Liver (tissue), 8 donors: ENCODE measurements at regions not wholly inside any gene's neighbourhood (a gene's known extent, or its start where the extent isn't known, plus 50 kb on each side); places are given as distances from the start of the nearest gene placed in this dataset.

Experiments
- DNase-seq: peaks from one replicate; pipeline ENCODE4 v3.0.0-alpha.2; 2017; ENCODE audit warnings: low spot score
- H3K27ac ChIP-seq, 2 donors: one replicate each; pipeline ENCODE4 v1.7.0; 2013; ENCODE audit warnings: inconsistent platforms in 2 of 2, low read length in 2 of 2, control low read depth in 1 of 2, low read depth in 1 of 2, mild to moderate bottlenecking in 1 of 2
- H3K27me3 ChIP-seq, 4 donors: one replicate each; pipeline versions ENCODE4 v1.6.1 to v1.7.0; 2013; ENCODE audit warnings: low read length in 3 of 4, inconsistent platforms in 1 of 4, mild to moderate bottlenecking in 1 of 4, moderate library complexity in 1 of 4; ENCODE audit not compliant: control insufficient read depth in 4 of 4, insufficient read depth in 4 of 4
- H3K36me3 ChIP-seq, 4 donors: one replicate each; pipeline versions ENCODE4 v1.6.1 to v1.7.0; 2013; ENCODE audit warnings: low read length in 3 of 4, mild to moderate bottlenecking in 3 of 4, low read depth in 1 of 4, moderate library complexity in 1 of 4; ENCODE audit not compliant: control insufficient read depth in 4 of 4, insufficient read depth in 3 of 4
- H3K4me1 ChIP-seq, 4 donors: one replicate each; pipeline versions ENCODE4 v1.6.1 to v1.7.0; 2013; ENCODE audit warnings: low read length in 3 of 4, mild to moderate bottlenecking in 3 of 4, moderate library complexity in 1 of 4; ENCODE audit not compliant: control insufficient read depth in 4 of 4, insufficient read depth in 4 of 4
- H3K4me3 ChIP-seq, 3 donors: one replicate each; pipeline versions ENCODE4 v1.6.1 to v1.7.0; 2013; ENCODE audit warnings: low read length in 3 of 3, control low read depth in 1 of 3, low read depth in 1 of 3, mild to moderate bottlenecking in 1 of 3
- H3K9ac ChIP-seq, 2 donors: one replicate each; pipeline ENCODE4 v1.7.0; 2013; ENCODE audit warnings: low read length in 2 of 2, mild to moderate bottlenecking in 2 of 2, moderate library complexity in 2 of 2, control low read depth in 1 of 2, low read depth in 1 of 2
- H3K9me3 ChIP-seq, 4 donors: one replicate each; pipeline versions ENCODE4 v1.6.1 to v1.7.0; 2013; ENCODE audit warnings: low read length in 3 of 4; ENCODE audit not compliant: control insufficient read depth in 4 of 4
- EGR1 ChIP-seq, 2 donors: IDR thresholded peaks; 2 replicates each; pipeline ENCODE4 v1.6.1; 2016 to 2018; ENCODE audit warnings: antibody characterized with exemption in 2 of 2, low read depth in 2 of 2
- FOXA1 ChIP-seq: IDR thresholded peaks from 2 replicates; pipeline ENCODE4 v1.6.1; 2016; ENCODE audit warnings: antibody characterized with exemption
- FOXA2 ChIP-seq: IDR thresholded peaks from 2 replicates; pipeline ENCODE4 v1.6.1; 2016; ENCODE audit warnings: antibody characterized with exemption
- GABPA ChIP-seq, 2 donors: IDR thresholded peaks in 1 of 2; conservative IDR thresholded peaks in 1 of 2; 2 replicates each; pipeline ENCODE4 v1.6.1; 2016; ENCODE audit warnings: antibody characterized with exemption in 2 of 2, mild to moderate bottlenecking in 1 of 2, moderate library complexity in 1 of 2
- HNF4A ChIP-seq, 2 donors: conservative IDR thresholded peaks; 2 replicates each; pipeline ENCODE4 v1.6.1; 2016; ENCODE audit warnings: antibody characterized with exemption in 2 of 2, mild to moderate bottlenecking in 2 of 2
- HNF4G ChIP-seq: IDR thresholded peaks from 2 replicates; pipeline ENCODE4 v1.6.1; 2016; ENCODE audit warnings: antibody characterized with exemption
- JUND ChIP-seq, 2 donors: IDR thresholded peaks; 2 replicates each; pipeline ENCODE4 v1.6.1; 2016; ENCODE audit warnings: antibody characterized with exemption in 2 of 2
- NR2F2 ChIP-seq: IDR thresholded peaks from 2 replicates; pipeline ENCODE4 v1.6.1; 2016; ENCODE audit warnings: antibody characterized with exemption
- RAD21 ChIP-seq, 2 donors: IDR thresholded peaks; 2 replicates each; pipeline ENCODE4 v1.6.1; 2016; ENCODE audit warnings: antibody characterized with exemption in 2 of 2, mild to moderate bottlenecking in 2 of 2
- RXRA ChIP-seq, 2 donors: IDR thresholded peaks; 2 replicates each; pipeline ENCODE4 v1.6.1; 2017 to 2018; ENCODE audit warnings: antibody characterized with exemption in 2 of 2, mild to moderate bottlenecking in 1 of 2
- SP1 ChIP-seq: IDR thresholded peaks from 2 replicates; pipeline ENCODE4 v1.6.1; 2018; ENCODE audit warnings: antibody characterized with exemption, mild to moderate bottlenecking
- TAF1 ChIP-seq: conservative IDR thresholded peaks from 2 replicates; pipeline ENCODE4 v1.6.1; 2016; ENCODE audit warnings: antibody characterized with exemption, mild to moderate bottlenecking
- YY1 ChIP-seq: IDR thresholded peaks from 2 replicates; pipeline ENCODE4 v1.6.1; 2016; ENCODE audit warnings: antibody characterized with exemption, mild to moderate bottlenecking
- WGBS: extraction: QIAGEN DNeasy Blood & Tissue Kit; methylation state at CpG from one replicate; pipeline ENCODE4 v1.1.7; 2013; 5-methylcytosine and 5-hydroxymethylcytosine counted together
- TF ChIP-seq, protein P1 (sequence below): IDR thresholded peaks from 2 replicates; pipeline ENCODE4 v1.6.1; 2016; ENCODE audit warnings: antibody characterized with exemption, mild to moderate bottlenecking
- TF ChIP-seq, protein P2 (sequence below): IDR thresholded peaks from 2 replicates; pipeline ENCODE4 v1.6.1; 2016; ENCODE audit warnings: antibody characterized with exemption
- TF ChIP-seq, protein P3 (sequence below): IDR thresholded peaks from 2 replicates; pipeline ENCODE4 v1.6.1; 2016; ENCODE audit warnings: antibody characterized with exemption
- TF ChIP-seq, protein P4 (sequence below): fragments of 150-350 bp; IDR thresholded peaks from 2 replicates; pipeline ENCODE4 v1.5.1; 2017; ENCODE audit warnings: improper control_type of control experiment, low read depth, low read length; ENCODE audit not compliant: missing input control
- TF ChIP-seq, protein P5 (sequence below): IDR thresholded peaks from 2 replicates; pipeline ENCODE4 v1.6.1; 2016; ENCODE audit warnings: antibody characterized with exemption
- donor health status: healthy.
- donor health status: healthy.
- donor health status: healthy.
- donor health status: healthy.
- donor health status: healthy.

DNA sequence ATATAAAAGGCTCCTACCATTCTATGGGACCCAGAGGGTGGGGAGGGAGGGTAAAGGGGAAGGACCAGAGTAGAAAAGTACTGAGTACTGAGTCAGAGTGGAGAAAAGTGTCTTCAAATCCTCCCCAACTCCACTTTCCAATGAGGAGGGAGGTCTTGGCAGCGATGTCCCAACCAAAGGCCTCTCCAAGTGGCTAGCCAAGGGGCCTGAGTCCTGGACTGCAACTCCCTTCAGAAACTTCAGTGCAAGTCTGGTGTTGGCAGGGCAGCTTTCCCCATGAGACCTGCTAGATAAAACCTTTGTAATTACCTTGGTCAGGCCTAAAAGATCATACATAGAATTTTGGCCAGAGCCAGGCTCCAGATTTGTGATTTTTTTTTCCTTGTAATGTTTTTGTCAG, 111.3 kb upstream of the TNPO1 start:
- 91% methylated on average over 1 of the region's 1 CpG for WGBS

DNA sequence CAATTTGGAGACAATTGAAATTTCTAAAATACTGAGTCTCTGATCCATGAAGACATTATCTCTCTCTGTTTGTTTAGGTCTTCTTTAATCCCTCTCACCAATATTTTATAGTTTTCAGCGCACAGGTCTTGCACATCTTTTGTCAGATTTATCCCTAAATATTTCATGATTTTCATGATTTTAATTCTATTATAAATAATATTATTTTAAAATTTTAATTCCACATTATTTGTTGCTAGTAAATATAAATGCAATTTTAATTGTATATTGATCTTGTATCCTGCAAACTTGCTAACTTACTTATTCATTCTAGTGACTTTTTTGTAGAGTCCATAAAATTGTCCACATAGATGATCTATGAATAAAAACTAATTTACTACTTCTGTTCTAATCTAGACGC, 112.6 kb upstream of the TNPO1 start:
- 85% methylated on average over 2 of the region's 2 CpGs for WGBS
- H3K27me3 ChIP-seq: peaks cover 0 to 3% (median 0%) of the 10 kb centered on the region in 4 donors
- H3K9me3 ChIP-seq: peaks cover 0 to 12% (median 3%) of the 10 kb centered on the region in 4 donors
- H3K4me3 ChIP-seq: no peak overlapping the region
- no peak for DNase-seq
- H3K27ac ChIP-seq: no peak overlapping the region
- H3K4me1 ChIP-seq: no peaks in the 10 kb centered on the region
- no peak overlapping the region for H3K9ac ChIP-seq
- TF ChIP-seq FOXA2 (no peak), HNF4G (no peak), HNF4A (conservative IDR thresholded peaks at IDR 0.05) (no peak), FOXA1 (no peak), SP1 (no peak), TAF1 (no peak), YY1 (no peak), JUND (IDR thresholded peaks at IDR 0.05) (no peak), GABPA (IDR thresholded peaks at IDR 0.05 in 1 of 2, conservative IDR thresholded peaks at IDR 0.05 in 1 of 2) (no peak), RAD21 (IDR thresholded peaks at IDR 0.05) (no peak), NR2F2 (no peak), RXRA (IDR thresholded peaks at IDR 0.05) (no peak), EGR1 (IDR thresholded peaks at IDR 0.05; ENCODE audit: low read depth in 2 of 2) (no peak)
- TF ChIP-seq, protein P1, sequence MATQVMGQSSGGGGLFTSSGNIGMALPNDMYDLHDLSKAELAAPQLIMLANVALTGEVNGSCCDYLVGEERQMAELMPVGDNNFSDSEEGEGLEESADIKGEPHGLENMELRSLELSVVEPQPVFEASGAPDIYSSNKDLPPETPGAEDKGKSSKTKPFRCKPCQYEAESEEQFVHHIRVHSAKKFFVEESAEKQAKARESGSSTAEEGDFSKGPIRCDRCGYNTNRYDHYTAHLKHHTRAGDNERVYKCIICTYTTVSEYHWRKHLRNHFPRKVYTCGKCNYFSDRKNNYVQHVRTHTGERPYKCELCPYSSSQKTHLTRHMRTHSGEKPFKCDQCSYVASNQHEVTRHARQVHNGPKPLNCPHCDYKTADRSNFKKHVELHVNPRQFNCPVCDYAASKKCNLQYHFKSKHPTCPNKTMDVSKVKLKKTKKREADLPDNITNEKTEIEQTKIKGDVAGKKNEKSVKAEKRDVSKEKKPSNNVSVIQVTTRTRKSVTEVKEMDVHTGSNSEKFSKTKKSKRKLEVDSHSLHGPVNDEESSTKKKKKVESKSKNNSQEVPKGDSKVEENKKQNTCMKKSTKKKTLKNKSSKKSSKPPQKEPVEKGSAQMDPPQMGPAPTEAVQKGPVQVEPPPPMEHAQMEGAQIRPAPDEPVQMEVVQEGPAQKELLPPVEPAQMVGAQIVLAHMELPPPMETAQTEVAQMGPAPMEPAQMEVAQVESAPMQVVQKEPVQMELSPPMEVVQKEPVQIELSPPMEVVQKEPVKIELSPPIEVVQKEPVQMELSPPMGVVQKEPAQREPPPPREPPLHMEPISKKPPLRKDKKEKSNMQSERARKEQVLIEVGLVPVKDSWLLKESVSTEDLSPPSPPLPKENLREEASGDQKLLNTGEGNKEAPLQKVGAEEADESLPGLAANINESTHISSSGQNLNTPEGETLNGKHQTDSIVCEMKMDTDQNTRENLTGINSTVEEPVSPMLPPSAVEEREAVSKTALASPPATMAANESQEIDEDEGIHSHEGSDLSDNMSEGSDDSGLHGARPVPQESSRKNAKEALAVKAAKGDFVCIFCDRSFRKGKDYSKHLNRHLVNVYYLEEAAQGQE: no peak
- TF ChIP-seq, protein P2, sequence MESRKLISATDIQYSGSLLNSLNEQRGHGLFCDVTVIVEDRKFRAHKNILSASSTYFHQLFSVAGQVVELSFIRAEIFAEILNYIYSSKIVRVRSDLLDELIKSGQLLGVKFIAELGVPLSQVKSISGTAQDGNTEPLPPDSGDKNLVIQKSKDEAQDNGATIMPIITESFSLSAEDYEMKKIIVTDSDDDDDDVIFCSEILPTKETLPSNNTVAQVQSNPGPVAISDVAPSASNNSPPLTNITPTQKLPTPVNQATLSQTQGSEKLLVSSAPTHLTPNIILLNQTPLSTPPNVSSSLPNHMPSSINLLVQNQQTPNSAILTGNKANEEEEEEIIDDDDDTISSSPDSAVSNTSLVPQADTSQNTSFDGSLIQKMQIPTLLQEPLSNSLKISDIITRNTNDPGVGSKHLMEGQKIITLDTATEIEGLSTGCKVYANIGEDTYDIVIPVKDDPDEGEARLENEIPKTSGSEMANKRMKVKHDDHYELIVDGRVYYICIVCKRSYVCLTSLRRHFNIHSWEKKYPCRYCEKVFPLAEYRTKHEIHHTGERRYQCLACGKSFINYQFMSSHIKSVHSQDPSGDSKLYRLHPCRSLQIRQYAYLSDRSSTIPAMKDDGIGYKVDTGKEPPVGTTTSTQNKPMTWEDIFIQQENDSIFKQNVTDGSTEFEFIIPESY: no peak
- TF ChIP-seq, protein P3, sequence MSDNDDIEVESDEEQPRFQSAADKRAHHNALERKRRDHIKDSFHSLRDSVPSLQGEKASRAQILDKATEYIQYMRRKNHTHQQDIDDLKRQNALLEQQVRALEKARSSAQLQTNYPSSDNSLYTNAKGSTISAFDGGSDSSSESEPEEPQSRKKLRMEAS: no peak
- TF ChIP-seq, protein P4, sequence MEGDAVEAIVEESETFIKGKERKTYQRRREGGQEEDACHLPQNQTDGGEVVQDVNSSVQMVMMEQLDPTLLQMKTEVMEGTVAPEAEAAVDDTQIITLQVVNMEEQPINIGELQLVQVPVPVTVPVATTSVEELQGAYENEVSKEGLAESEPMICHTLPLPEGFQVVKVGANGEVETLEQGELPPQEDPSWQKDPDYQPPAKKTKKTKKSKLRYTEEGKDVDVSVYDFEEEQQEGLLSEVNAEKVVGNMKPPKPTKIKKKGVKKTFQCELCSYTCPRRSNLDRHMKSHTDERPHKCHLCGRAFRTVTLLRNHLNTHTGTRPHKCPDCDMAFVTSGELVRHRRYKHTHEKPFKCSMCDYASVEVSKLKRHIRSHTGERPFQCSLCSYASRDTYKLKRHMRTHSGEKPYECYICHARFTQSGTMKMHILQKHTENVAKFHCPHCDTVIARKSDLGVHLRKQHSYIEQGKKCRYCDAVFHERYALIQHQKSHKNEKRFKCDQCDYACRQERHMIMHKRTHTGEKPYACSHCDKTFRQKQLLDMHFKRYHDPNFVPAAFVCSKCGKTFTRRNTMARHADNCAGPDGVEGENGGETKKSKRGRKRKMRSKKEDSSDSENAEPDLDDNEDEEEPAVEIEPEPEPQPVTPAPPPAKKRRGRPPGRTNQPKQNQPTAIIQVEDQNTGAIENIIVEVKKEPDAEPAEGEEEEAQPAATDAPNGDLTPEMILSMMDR: no peak
- TF ChIP-seq, protein P5, sequence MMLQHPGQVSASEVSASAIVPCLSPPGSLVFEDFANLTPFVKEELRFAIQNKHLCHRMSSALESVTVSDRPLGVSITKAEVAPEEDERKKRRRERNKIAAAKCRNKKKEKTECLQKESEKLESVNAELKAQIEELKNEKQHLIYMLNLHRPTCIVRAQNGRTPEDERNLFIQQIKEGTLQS: no peak
- H3K36me3 ChIP-seq: no peaks in the 10 kb centered on the region

More for the DNA sequence above, 111.3 kb upstream of the TNPO1 start:
- Histone ChIP-seq H3K27ac (no peak overlapping the region), H3K4me3 (no peak overlapping the region), H3K9ac (no peak overlapping the region), H3K27me3 (peaks cover 0 to 3% (median 0%) of the 10 kb centered on the region in 4 donors), H3K4me1 (no peaks in the 10 kb centered on the region), H3K9me3 (peaks cover 0 to 14% (median 3%) of the 10 kb centered on the region in 4 donors), H3K36me3 (no peaks in the 10 kb centered on the region)
- no peak for DNase-seq
- TF ChIP-seq FOXA1: no peak
